Gastroesophageal sphincter (tissue), 3 donors: ENCODE measurements at regions not wholly inside any gene's neighbourhood (a gene's known extent, or its start where the extent isn't known, plus 50 kb on each side); places are given as distances from the start of the nearest gene placed in this dataset.

ENCODE experiments used
- CTCF ChIP-seq, 4 experiments: fragments of 200-600 bp in 2 of 4; fragments of 450-650 bp in 2 of 4; sonication (generic) in 1 of 4; IDR thresholded peaks; one replicate each; pipeline ENCODE4 v1.5.1; 2017 to 2019; ENCODE audit warnings: antibody characterized with exemption in 4 of 4, mild to moderate bottlenecking in 2 of 4, moderate library complexity in 2 of 4
- POLR2AphosphoS5 ChIP-seq: sonication (generic); formaldehyde crosslinking; IDR thresholded peaks from one replicate; pipeline ENCODE4 v1.6.1; 2017; ENCODE audit warnings: antibody characterized with exemption

GRCh38 chr16:79293836-79294460 lies 306.6 kb downstream of the MAF start:
- TF ChIP-seq POLR2AphosphoS5: no peak
- TF ChIP-seq CTCF (IDR thresholded peaks at IDR 0.05): no peak
